RWPE1 (cell line): ENCODE measurements at regions not wholly inside any gene's neighbourhood (a gene's known extent, or its start where the extent isn't known, plus 50 kb on each side); places are given as distances from the start of the nearest gene placed in this dataset.
"Not testable (repeated sequence)": the region's sequence is repeated elsewhere in the genome, so short reads cannot be mapped to it uniquely, and the experiment has no call there.

Source experiments
- CTCF ChIA-PET: fragments of 350-600 bp; sonication (Branson Sonifier 250); formaldehyde crosslinking; extraction: SDS; loops from one replicate; lab custom pipeline; 2021; lab: Yijun Ruan, JAX
- POLR2A ChIA-PET: fragments of 400-600 bp; formaldehyde crosslinking; extraction: SDS; loops from one replicate; lab custom pipeline; 2020; ENCODE audit warnings: antibody characterized with exemption; ENCODE audit not compliant: low non-redundant PET; lab: Yijun Ruan, JAX
- DNase-seq: peaks from one replicate; pipeline ENCODE4 v3.0.0; 2012; ENCODE audit warnings: low spot score
- H3K27ac ChIP-seq: fragments of 450-650 bp; 2 replicates; pipeline ENCODE4 v1.5.1; 2017
- TF ChIP-seq, protein P1 (sequence below): fragments of 450-650 bp; conservative IDR thresholded peaks from 2 replicates; pipeline ENCODE4 v1.5.1; 2017; ENCODE audit warnings: low read depth, mild to moderate bottlenecking

DNA sequence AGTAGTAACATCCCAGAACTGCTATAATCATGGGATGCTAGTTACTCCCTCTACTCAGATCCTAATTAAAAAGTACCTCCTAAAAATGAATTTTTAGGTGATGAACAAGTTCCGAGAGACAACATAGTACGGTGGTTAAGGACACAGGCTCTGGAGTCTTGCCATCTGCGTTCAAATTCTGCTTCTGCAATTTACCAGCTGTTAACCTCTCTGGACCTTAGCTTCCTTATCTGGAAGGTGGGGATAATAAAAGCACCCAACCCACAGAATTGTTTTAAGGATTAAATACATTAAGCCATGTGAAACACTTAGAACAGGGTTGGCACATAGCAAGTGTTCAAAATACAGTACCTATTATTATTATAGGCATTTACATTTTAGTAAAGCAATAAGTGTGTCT lies 77.5 kb upstream of the XPA start:
- POLR2A ChIA-PET = no interaction called here
- no peak for DNase-seq
- CTCF ChIA-PET = interaction anchor here (1.0 kb wide), 1 partner anchor 51 kb away, joined by 4 read pairs; no protein-coding TSS in a partner anchor
- H3K27ac ChIP-seq = no peak overlapping the region
- TF ChIP-seq, protein P1, sequence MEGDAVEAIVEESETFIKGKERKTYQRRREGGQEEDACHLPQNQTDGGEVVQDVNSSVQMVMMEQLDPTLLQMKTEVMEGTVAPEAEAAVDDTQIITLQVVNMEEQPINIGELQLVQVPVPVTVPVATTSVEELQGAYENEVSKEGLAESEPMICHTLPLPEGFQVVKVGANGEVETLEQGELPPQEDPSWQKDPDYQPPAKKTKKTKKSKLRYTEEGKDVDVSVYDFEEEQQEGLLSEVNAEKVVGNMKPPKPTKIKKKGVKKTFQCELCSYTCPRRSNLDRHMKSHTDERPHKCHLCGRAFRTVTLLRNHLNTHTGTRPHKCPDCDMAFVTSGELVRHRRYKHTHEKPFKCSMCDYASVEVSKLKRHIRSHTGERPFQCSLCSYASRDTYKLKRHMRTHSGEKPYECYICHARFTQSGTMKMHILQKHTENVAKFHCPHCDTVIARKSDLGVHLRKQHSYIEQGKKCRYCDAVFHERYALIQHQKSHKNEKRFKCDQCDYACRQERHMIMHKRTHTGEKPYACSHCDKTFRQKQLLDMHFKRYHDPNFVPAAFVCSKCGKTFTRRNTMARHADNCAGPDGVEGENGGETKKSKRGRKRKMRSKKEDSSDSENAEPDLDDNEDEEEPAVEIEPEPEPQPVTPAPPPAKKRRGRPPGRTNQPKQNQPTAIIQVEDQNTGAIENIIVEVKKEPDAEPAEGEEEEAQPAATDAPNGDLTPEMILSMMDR = no peak

DNA sequence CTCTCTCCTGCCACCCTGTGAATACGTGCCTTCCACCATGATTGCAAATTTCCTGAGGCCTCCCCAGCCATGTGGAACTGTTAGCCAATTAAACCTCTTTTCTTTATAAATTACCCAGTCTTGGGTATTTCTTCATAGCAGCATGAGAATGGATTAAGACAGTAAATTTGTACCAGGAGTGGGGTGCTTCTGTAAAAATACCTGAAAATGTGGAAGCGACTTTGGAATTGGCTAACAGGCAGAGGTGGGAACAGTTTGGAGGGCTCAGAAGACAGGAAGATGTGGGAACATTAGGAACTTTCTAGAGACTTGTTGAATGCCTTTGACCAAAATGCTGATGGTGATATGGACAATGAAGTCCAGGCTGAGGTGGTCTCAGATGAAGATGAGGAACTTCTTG lies 74.3 kb upstream of the FOXE1 start:
- POLR2A ChIA-PET, H3K27ac ChIP-seq, CTCF ChIA-PET, DNase-seq: not testable (repeated sequence)

DNA sequence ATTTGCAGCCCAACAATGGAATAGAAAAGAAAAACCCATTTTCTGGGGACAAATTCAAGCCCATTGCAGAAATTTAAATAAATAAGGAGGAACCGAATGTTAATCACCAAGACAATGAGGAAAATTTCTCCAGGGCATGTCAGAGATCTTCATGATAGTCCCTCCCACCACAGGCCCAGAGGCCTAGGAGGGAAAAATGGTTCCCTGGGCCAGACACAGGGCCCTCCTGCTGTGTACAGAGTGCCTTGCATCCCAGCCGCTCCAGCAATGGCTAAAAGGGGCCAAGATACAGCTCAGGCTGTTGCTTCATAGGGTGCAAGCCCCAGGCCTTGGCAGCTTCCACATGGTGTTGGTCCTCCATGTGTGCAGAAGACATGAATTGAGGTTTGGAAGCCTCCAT lies 73.4 kb upstream of the FOXE1 start:
- POLR2A ChIA-PET = no interaction called here
- CTCF ChIA-PET = interaction anchor here (0.9 kb wide), 1 partner anchor 16 kb away, joined by 4 read pairs; no protein-coding TSS in a partner anchor
- TF ChIP-seq, protein P1 = no peak
- no peak for DNase-seq
- H3K27ac ChIP-seq = no peak overlapping the region

DNA sequence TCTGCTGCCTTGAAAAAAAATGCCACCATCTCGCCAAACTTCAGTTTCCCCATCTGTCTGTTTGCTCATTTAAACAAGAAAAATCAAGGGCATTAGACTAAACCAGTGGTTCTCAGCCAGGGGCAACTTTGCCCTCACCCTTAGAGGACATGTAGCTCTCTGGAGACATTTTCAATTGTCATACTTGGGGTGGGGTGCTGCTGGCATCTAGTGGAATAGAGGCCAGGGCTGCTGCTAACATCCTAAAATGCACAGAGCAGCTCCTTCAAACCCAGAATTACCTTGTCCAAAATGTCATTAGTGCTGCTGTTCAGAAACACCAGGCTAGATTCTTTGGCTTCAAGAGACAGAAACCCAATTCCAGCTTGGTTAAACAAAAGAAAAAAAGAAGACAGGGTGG lies 71.1 kb upstream of the FOXE1 start:
- POLR2A ChIA-PET = no interaction called here
- TF ChIP-seq, protein P1 = no peak; the same call in 1 of the 2 replicates
- H3K27ac ChIP-seq = no peak overlapping the region
- CTCF ChIA-PET = no interaction called here
- DNase-seq = no peak

DNA sequence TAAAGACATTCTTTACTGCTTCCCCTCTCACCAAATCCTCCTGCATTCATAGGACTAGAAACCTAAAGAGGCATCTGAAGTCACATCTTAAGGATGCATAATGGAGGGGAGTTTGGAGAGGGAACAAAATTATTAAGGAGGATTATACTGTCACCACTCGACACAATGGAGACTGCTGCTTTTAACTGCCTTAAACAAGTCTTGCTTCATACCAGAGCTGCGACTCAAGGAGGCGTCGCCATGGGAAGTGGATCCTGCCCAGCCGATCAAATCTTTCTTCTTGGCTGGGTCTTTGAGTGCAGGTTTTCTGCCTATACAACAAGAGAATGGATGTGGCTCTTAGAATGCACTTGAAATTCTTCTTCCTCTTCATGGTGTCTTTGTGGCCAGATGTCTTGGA lies 66.7 kb upstream of the FOXE1 start:
- DNase-seq = peak; percentile 59
- CTCF ChIA-PET = no interaction called here
- POLR2A ChIA-PET = no interaction called here
- H3K27ac ChIP-seq = no peak overlapping the region
- TF ChIP-seq, protein P1 = no peak

DNA sequence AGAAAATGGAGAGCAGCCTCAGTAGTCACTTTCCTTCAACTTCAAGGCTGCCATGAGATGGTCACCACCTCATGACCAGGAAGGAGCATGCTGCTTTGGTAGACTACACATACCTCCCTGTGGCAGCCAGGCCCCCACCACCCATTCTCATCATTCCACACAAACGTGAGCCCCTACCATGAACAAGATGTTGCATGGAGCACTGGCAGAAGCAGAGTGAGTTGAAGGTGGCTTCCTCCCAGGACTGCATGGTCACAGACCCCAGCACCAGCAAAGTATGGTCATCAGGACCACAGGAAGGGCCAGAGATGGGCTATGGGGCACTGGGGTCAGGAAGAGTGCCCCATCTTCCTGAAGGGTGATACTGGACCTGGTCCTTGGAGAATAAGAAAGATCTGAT lies 65.5 kb upstream of the FOXE1 start:
- POLR2A ChIA-PET = no interaction called here
- no peak for DNase-seq
- H3K27ac ChIP-seq = no peak overlapping the region
- TF ChIP-seq, protein P1 = no peak
- CTCF ChIA-PET = no interaction called here

DNA sequence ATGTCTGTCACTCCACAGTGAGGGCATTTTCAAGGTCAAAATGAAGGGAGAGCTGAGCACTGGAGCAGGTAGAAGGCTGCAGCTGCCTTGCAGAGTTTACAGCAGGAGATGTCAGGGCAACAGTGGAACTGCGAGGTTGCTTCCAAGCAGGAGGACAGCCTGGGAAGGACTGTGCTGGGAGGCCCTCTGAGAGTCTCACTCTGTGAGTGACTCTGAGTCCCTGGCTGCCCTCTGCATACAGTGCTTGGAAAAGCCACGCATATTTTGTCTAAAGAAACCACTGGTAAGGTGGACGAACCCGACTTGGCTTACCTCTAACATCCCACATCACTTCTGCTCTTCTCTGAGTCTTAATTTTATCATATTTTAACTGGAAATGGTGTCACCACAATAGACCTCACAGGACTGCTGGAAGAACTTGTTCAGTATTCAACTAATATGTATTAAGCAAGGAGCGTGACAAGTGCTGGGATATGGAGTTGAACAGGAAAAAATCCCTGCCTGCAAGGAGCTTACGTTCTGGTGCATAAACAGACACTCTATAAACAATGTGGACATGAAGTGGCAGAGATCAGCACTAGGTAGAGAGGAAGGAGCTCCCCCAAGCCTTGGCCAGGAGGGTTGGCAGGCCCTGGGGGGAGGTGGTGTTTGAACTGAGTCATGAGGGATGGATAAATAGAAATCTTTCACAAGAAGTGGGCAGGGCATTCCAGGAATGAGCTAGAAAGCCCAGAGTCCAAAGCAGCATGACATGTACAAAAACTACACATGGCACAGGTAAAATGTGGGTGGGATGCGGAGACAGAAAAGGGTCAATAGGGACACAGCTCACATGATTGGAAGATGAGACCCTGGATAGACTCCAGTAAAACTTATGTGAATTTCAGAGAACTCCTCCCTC lies 64.0 kb upstream of the FOXE1 start:
- no peak overlapping the region for H3K27ac ChIP-seq
- peak; percentile 79 for DNase-seq
- POLR2A ChIA-PET = no interaction called here
- CTCF ChIA-PET = interaction anchor here (0.8 kb wide), 1 partner anchor 113 kb away, joined by 3 read pairs; no protein-coding TSS in a partner anchor
- TF ChIP-seq, protein P1 = no peak
